Hematopoietic multipotent progenitor cell treated with erythropoietin and hydrocortisone succinate and interleukin-3 and kit ligand, for 8 days (in vitro differentiated cells): ENCODE measurements at regions not wholly inside any gene's neighbourhood (a gene's known extent, or its start where the extent isn't known, plus 50 kb on each side); places are given as distances from the start of the nearest gene placed in this dataset.
"Not testable (repeated sequence)": the region's sequence is repeated elsewhere in the genome, so short reads cannot be mapped to it uniquely, and the experiment has no call there.

ENCODE experiments used
- DNase-seq: peaks from one replicate; pipeline ENCODE4 v3.0.0-alpha.2; 2015

GRCh38 chr3:107470496-107470895 lies 52.3 kb upstream of the BBX start:
- not testable (repeated sequence) for DNase-seq
